GM19468 (cell line): ENCODE measurements at regions not wholly inside any gene's neighbourhood (a gene's known extent, or its start where the extent isn't known, plus 50 kb on each side); places are given as distances from the start of the nearest gene placed in this dataset.
"Not testable (repeated sequence)": the region's sequence is repeated elsewhere in the genome, so short reads cannot be mapped to it uniquely, and the experiment has no call there.

ENCODE experiments used
- ATAC-seq: cut with Tn5 transposase; IDR thresholded peaks from one replicate; pipeline ENCODE4 v1.9.1; 2021; ENCODE audit warnings: mild to moderate bottlenecking, moderate library complexity, moderate number of reproducible peaks; ENCODE audit not compliant: unreplicated experiment; ENCODE audit errors: extremely low read depth

GRCh38 chr16:87093804-87094555 is 223.2 kb downstream of the C16orf95 start:
- no peak for ATAC-seq

- no peak for ATAC-seq
These were observed 222.7 kb downstream of the C16orf95 start for GRCh38 chr16:87094556-87094865.

GRCh38 chr16:87095271-87095670 is 221.9 kb downstream of the C16orf95 start:
- no peak for ATAC-seq

- ATAC-seq, result no peak
These were observed 220.4 kb downstream of the C16orf95 start for GRCh38 chr16:87096746-87097333.

GRCh38 chr16:87098361-87098760 is 218.8 kb downstream of the C16orf95 start:
- no peak for ATAC-seq

- no peak for ATAC-seq
These were observed 218.0 kb downstream of the C16orf95 start for GRCh38 chr16:87098976-87099720.

GRCh38 chr16:87100306-87101058 is 216.7 kb downstream of the C16orf95 start:
- ATAC-seq, result no peak

GRCh38 chr16:87101903-87102302 is 215.3 kb downstream of the C16orf95 start:
- ATAC-seq, result no peak

GRCh38 chr16:87107201-87107600 is 210.0 kb downstream of the C16orf95 start:
- no peak for ATAC-seq

- no peak for ATAC-seq
These were observed 208.9 kb downstream of the C16orf95 start for GRCh38 chr16:87108278-87108677.

- ATAC-seq, result no peak
These were observed 208.3 kb downstream of the C16orf95 start for GRCh38 chr16:87108941-87109340.

- no peak for ATAC-seq
These were observed 202.4 kb downstream of the C16orf95 start for GRCh38 chr16:87114832-87115231.

- ATAC-seq, result no peak
These were observed 201.5 kb downstream of the C16orf95 start for GRCh38 chr16:87115646-87116045.

GRCh38 chr16:87117936-87118335 is 199.3 kb downstream of the C16orf95 start:
- no peak for ATAC-seq

- no peak for ATAC-seq
These were observed 198.0 kb downstream of the C16orf95 start for GRCh38 chr16:87119168-87119567.

GRCh38 chr16:87119748-87120147 is 197.4 kb downstream of the C16orf95 start:
- ATAC-seq, result no peak

GRCh38 chr16:87121816-87122215 is 195.4 kb downstream of the C16orf95 start:
- ATAC-seq, result no peak

- no peak for ATAC-seq
These were observed 193.7 kb downstream of the C16orf95 start for GRCh38 chr16:87123356-87124001.

- not testable (repeated sequence) for ATAC-seq
These were observed 192.8 kb downstream of the C16orf95 start for GRCh38 chr16:87124405-87124804.
